ENCODE measurements at regions not wholly inside any gene's neighbourhood (a gene's known extent, or its start where the extent isn't known, plus 50 kb on each side); places are given as distances from the start of the nearest gene placed in this dataset.

DNA sequence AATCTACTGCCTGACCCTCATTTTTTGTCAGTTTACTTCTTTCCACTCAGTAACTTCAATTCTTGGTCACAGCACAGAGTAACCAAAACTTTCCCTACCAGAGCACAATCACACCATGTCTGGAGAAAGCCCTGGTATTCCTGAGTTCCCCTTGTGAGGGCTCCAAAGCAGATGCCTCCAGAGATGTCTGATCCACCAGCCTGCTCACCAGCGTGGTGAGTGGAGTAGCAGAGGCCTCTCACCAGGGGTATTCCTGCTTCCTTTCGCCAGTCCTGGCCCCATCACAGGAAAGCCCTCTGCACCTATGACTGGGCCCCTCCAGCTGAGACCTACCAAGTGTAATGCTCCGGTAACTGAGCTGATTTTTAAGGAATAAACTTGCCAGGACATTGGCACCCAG, 205.4 kb upstream of the HS3ST3A1 start:
- H3K9me3 ChIP-seq (ENCODE audit: control insufficient read depth, insufficient read depth, low read depth, low read length), result no peaks in the 10 kb centered on the region
- CTCF ChIA-PET, result no interaction called here
- POLR2A ChIA-PET, result interaction anchor here (0.6 kb wide), 1 partner anchor 1248 kb away, joined by 3 read pairs; no protein-coding TSS in a partner anchor
- in situ Hi-C loops (cut with HindIII; ENCODE audit: low pct_unique_long_range_greater_than_20kb, low sequenced_read_pairs) (no loop called here), intact Hi-C loops (cut with micrococcal nuclease; ENCODE audit: unreplicated experiment) (no loop called here)
- H3K4me3 ChIP-seq (ENCODE audit: low read depth in 2 of 2, low read length in 2 of 2), result no peak overlapping the region
- TF ChIP-seq TCF7L2 (IDR thresholded peaks at IDR 0.05; ENCODE audit: low read depth, low read length), result no peak
- ATAC-seq (no peak), DNase-seq (ENCODE audit: low read depth, low spot score) (no peak)
- H3K27ac ChIP-seq (ENCODE audit: low read length), result no peak overlapping the region
- no TSS peak for BruUV-seq (replicated peaks)
- H3K27me3 ChIP-seq (ENCODE audit: control insufficient read depth, insufficient read depth, low read length), result no peaks in the 10 kb centered on the region
- H3K36me3 ChIP-seq (ENCODE audit: control insufficient read depth, insufficient read depth, low read length), result no peaks in the 10 kb centered on the region
- no peaks in the 10 kb centered on the region for H3K4me1 ChIP-seq (ENCODE audit: control insufficient read depth, insufficient read depth, low read length)

DNA sequence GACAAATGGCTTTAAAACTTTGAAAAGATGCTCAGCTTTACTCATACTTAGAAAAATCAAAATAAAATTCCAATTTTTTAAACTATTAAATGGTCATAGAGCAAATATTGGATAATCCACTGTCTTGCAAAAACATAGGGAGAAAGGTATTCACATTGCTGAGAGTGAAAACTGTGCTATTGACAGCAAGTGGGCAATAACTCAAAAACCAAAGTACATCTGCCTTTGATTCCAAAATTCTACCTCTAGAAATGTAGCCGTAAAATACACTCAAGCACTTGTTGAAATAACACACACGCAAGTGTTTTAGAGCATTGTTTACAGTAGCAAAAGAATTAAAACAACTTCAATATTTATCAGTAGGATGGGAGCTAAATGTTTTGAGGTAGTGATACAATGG, 210.6 kb upstream of the HS3ST3A1 start:
- no peak for DNase-seq (ENCODE audit: low read depth, low spot score)
- intact Hi-C loops (cut with micrococcal nuclease; ENCODE audit: unreplicated experiment) (no loop called here), in situ Hi-C loops (cut with HindIII; ENCODE audit: low pct_unique_long_range_greater_than_20kb, low sequenced_read_pairs) (no loop called here)
- H3K9me3 ChIP-seq (ENCODE audit: control insufficient read depth, insufficient read depth, low read depth, low read length), result no peaks in the 10 kb centered on the region
- H3K36me3 ChIP-seq (ENCODE audit: control insufficient read depth, insufficient read depth, low read length), result no peaks in the 10 kb centered on the region
- H3K27ac ChIP-seq (ENCODE audit: low read length), result no peak overlapping the region
- POLR2A ChIA-PET, result no interaction called here
- ATAC-seq, result no peak
- H3K4me1 ChIP-seq (ENCODE audit: control insufficient read depth, insufficient read depth, low read length), result no peaks in the 10 kb centered on the region
- no peak overlapping the region for H3K4me3 ChIP-seq (ENCODE audit: low read depth in 2 of 2, low read length in 2 of 2)
- TF ChIP-seq, protein P1, sequence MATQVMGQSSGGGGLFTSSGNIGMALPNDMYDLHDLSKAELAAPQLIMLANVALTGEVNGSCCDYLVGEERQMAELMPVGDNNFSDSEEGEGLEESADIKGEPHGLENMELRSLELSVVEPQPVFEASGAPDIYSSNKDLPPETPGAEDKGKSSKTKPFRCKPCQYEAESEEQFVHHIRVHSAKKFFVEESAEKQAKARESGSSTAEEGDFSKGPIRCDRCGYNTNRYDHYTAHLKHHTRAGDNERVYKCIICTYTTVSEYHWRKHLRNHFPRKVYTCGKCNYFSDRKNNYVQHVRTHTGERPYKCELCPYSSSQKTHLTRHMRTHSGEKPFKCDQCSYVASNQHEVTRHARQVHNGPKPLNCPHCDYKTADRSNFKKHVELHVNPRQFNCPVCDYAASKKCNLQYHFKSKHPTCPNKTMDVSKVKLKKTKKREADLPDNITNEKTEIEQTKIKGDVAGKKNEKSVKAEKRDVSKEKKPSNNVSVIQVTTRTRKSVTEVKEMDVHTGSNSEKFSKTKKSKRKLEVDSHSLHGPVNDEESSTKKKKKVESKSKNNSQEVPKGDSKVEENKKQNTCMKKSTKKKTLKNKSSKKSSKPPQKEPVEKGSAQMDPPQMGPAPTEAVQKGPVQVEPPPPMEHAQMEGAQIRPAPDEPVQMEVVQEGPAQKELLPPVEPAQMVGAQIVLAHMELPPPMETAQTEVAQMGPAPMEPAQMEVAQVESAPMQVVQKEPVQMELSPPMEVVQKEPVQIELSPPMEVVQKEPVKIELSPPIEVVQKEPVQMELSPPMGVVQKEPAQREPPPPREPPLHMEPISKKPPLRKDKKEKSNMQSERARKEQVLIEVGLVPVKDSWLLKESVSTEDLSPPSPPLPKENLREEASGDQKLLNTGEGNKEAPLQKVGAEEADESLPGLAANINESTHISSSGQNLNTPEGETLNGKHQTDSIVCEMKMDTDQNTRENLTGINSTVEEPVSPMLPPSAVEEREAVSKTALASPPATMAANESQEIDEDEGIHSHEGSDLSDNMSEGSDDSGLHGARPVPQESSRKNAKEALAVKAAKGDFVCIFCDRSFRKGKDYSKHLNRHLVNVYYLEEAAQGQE (IDR thresholded peaks at IDR 0.05; ENCODE audit: insufficient read depth in 1 of 2, low read depth in 2 of 2, low read length in 1 of 2), result no peak
- TF ChIP-seq SIN3A (IDR thresholded peaks at IDR 0.05; ENCODE audit: borderline replicate concordance, insufficient read depth, low read depth, low read length), result no peak
- TF ChIP-seq TCF7L2 (IDR thresholded peaks at IDR 0.05; ENCODE audit: low read depth, low read length), result no peak
- TF ChIP-seq POLR2AphosphoS5 (IDR thresholded peaks at IDR 0.05; ENCODE audit: low read depth, low read length), result no peak
- TF ChIP-seq, protein P2, sequence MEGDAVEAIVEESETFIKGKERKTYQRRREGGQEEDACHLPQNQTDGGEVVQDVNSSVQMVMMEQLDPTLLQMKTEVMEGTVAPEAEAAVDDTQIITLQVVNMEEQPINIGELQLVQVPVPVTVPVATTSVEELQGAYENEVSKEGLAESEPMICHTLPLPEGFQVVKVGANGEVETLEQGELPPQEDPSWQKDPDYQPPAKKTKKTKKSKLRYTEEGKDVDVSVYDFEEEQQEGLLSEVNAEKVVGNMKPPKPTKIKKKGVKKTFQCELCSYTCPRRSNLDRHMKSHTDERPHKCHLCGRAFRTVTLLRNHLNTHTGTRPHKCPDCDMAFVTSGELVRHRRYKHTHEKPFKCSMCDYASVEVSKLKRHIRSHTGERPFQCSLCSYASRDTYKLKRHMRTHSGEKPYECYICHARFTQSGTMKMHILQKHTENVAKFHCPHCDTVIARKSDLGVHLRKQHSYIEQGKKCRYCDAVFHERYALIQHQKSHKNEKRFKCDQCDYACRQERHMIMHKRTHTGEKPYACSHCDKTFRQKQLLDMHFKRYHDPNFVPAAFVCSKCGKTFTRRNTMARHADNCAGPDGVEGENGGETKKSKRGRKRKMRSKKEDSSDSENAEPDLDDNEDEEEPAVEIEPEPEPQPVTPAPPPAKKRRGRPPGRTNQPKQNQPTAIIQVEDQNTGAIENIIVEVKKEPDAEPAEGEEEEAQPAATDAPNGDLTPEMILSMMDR (IDR thresholded peaks at IDR 0.05), result no peak
- no peaks in the 10 kb centered on the region for H3K27me3 ChIP-seq (ENCODE audit: control insufficient read depth, insufficient read depth, low read length)
- CTCF ChIA-PET, result no interaction called here
- BruUV-seq (replicated peaks), result no TSS peak

DNA sequence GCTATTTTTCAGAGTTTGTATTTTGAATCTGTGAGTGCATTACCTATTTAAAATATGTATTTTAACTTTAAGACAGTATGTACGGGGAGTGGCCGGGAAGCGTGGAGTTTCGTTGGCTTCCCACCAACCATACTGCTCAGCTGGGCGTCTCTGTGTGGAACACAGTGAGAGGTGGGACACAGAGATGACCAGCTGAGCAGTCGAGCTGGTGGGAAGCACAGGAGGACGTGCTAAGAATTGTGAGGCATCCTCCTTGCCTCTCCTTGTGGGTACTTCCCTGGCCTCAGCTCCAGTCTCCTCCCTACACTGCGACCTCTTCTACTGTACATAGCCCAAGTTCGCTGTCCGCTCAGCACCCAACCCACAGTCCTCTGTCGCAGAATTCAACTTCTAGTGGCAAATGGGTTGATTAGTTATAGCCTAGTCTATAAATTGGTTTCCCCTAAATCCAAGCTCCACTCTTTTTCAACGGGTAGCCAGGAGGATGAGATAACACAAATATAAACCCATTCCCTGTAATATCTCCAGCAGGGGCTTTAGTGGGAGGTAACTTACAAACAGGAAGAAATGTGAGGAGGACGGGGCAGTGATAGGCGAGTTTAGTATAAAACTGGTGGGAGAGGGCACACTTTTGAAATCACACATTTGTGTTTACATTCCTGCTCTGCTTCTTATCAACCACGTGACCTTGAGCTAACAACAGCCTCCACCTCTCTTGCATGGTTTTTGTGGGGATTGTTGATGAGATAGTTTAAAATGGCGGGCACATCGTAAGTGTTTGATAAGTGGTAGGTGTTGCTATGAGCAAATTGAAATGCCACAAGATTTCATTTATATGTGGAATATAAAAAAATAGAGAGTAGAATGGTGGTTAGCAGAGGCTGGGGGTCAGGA, 211.9 kb upstream of the HS3ST3A1 start:
- in situ Hi-C loops (cut with HindIII; ENCODE audit: low pct_unique_long_range_greater_than_20kb, low sequenced_read_pairs) (no loop called here), intact Hi-C loops (cut with micrococcal nuclease; ENCODE audit: unreplicated experiment) (no loop called here)
- POLR2A ChIA-PET, result no interaction called here
- Histone ChIP-seq H3K4me3 (ENCODE audit: low read depth in 2 of 2, low read length in 2 of 2) (no peak overlapping the region), H3K4me1 (ENCODE audit: control insufficient read depth, insufficient read depth, low read length) (no peaks in the 10 kb centered on the region), H3K27me3 (ENCODE audit: control insufficient read depth, insufficient read depth, low read length) (no peaks in the 10 kb centered on the region), H3K36me3 (ENCODE audit: control insufficient read depth, insufficient read depth, low read length) (no peaks in the 10 kb centered on the region), H3K27ac (ENCODE audit: low read length) (no peak overlapping the region), H3K9me3 (ENCODE audit: control insufficient read depth, insufficient read depth, low read depth, low read length) (no peaks in the 10 kb centered on the region)
- TF ChIP-seq, protein P2 (IDR thresholded peaks at IDR 0.05), result no peak
- no peak for TF ChIP-seq SIN3A (IDR thresholded peaks at IDR 0.05; ENCODE audit: borderline replicate concordance, insufficient read depth, low read depth, low read length)
- TF ChIP-seq, protein P1 (IDR thresholded peaks at IDR 0.05; ENCODE audit: insufficient read depth in 1 of 2, low read depth in 2 of 2, low read length in 1 of 2), result no peak
- TF ChIP-seq TCF7L2 (IDR thresholded peaks at IDR 0.05; ENCODE audit: low read depth, low read length), result no peak
- no peak for TF ChIP-seq POLR2AphosphoS5 (IDR thresholded peaks at IDR 0.05; ENCODE audit: low read depth, low read length)
- CTCF ChIA-PET, result no interaction called here
- ATAC-seq, result no peak
- BruUV-seq (replicated peaks), result no TSS peak
- DNase-seq (ENCODE audit: low read depth, low spot score), result no peak
